Middle frontal gyrus (tissue), 1 donor: ENCODE measurements at regions not wholly inside any gene's neighbourhood (a gene's known extent, or its start where the extent isn't known, plus 50 kb on each side); places are given as distances from the start of the nearest gene placed in this dataset.

Source experiments
- DNase-seq: peaks from one replicate; pipeline ENCODE4 v3.0.0-alpha.2; 2015; ENCODE audit warnings: low spot score; ENCODE audit errors: extremely low spot score

DNA sequence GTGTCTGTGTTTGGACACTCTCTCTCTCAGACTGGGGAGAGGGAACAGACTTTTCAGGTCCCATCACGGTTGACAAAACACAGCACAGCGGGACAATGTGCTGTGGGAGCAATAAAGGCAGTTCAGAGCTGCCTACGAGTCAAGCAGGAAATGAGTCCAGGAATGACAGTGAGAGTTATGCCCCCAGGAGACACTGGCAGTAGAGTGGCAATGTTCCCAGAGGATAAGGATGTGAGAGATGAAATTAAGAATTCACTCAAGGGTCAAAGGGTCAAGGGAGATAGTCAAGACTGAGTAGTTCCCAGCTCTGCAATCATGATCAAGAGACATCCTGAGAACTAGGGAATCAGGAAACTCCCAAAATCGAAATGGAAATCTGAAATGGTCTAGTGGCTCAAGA, 156.1 kb downstream of the LURAP1L start:
- no peak for DNase-seq

DNA sequence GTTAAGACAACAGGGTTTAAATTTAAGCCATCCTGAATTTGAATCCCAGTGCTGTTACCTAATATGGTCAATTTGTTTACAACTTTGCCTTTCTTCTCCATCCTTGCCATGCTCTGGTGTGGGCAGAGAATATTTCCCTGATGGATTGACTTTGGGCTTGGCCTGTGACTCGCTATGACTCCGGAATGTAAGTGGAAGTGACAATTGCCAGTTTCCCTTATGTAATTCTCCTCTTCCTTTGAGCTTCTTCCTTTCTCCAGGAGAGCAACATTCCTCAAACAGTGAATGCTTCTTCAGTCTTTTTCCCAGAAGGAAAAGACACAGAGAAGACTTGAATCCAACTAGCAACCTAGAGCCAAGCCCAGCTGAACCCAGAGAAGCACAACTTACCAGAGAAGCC, 159.1 kb downstream of the LURAP1L start:
- no peak for DNase-seq

DNA sequence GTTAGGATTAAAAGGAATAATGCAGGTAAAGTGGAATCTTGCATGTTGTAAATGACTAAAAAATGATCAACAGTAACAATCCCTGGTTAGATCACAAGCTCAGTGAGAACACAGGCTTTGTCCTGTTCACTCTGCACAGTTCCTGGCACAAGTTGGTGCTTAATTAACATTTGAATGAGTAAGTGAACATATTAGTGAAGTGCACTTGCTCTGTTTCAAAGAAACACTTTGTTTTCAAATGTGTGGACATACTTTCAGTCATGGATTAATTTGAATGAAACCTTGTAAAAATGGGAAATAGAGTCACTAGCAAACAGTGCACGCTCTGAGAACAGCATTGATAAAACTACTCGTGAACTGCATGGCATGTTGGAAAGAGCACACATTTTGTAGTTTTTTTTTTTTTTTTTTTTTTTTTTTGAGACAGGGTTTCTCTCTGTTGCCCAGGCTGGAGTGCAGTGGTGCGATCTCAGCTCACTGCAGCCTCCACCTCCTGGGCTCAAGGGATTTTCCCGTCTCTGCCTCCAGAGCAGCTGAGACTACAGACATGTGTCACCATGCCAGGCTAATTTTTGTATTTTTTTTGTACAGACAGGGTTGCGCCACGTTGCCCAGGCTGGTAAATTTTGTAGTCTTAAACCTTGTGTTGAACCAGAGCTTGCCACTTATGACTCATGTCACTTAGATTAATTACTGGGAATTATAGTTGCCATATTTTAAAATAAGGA, 159.9 kb downstream of the LURAP1L start:
- no peak for DNase-seq

DNA sequence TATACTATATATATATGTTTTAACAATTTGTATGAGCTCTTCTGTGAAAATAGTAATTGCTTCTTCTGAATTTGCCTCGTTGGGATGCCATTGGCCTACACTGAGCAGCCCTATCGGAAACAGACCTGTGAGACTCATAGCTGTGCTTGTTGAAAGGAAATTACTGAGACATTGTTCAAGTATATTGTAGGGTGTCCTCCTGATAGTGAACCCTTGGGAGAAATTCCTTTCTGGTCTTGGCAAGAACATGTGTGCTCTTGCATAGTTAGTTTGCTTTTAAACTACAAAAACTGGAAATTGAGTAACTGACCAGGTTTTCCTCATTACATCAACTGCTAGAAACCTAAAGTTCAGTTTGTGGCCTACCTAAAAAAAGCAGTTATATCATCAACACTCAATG, 160.9 kb downstream of the LURAP1L start:
- no peak for DNase-seq

DNA sequence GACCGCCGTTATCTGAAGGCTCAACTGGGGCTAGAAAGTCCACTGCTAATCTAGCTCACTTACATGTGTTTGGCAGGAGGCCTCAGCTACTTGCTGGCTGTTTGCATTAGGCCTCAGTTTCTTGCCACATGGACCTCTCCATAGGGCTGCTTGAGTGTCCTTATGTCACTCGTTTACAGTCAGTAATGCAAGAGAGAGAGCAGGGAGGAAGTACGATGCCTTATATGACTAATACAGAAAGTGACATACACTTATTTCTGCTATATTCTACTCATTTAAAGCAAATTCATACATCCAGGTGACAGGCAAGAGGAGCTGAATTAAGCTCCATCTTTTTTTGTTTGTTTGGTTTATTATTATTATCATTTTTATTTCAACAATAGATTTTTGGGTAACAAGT, 179.6 kb downstream of the LURAP1L start:
- DNase-seq, result no peak

DNA sequence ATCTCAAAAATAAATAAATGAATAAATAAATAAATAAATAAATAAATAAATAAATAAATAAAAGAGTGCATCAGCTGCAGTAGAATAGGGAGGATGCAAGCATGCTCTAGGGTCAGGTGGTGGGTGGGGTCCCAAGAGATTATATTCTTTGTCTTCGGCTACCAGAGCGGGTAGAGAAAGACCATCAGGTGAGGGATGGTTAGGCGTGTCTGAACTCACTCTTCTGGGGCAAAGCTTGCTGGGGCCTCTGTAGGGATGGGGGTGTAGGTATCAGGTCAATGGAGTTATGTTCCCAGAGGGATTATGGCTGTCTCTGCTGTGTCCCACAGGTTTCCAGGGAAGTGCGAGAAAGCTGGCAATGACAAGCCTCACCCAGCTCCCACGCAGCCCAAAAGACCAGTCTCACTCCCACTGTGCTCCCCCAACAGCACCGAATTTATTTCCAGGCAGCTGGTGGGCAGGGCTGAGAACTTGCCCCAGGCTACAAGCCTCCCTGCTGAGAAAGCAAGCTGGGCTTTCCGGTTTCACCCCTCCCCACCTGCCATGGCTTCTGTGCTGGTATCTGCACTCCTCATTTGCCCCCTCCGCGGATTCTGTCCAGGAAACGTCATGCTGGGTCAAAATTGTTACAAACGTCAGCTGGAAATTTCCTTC, 180.8 kb downstream of the LURAP1L start:
- DNase-seq, result no peak

DNA sequence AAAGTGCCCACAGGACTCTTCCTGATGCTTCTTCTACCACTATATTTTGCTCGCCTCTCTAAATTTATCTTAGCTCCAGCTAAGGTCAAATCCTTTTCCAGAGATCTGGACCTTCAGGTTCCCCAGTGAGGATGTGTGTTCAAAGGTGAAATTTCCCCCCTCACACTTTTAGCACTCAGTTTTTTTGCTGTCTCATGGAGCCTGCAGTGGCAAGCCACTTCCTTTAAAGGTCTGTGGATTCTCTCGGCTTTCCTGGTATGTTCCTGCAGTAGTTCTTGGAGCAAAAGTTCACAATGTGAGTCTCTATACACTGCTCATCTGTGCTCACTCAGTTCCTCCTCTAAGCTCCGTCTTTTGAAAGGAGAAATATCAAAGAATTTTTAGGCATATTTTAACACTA, 181.4 kb downstream of the LURAP1L start:
- no peak for DNase-seq

DNA sequence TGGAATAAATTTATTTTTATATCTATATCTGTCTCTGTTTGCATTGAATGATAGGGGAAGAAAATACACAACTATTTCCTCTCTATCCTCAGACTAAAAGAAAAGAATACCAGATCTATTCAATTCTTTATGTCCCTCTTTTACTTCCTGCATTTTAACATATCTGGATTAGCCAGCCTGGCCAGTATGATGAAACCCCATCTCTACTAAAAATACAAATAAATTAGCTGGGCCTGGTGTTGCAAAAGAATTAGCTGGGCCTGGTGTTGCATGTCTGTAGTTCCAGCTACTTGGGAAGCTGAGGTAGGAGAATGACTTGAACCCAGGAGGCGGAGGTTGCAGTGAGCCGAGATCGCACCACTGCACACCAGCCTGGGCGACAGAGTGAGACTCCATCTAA, 182.0 kb downstream of the LURAP1L start:
- DNase-seq, result no peak

DNA sequence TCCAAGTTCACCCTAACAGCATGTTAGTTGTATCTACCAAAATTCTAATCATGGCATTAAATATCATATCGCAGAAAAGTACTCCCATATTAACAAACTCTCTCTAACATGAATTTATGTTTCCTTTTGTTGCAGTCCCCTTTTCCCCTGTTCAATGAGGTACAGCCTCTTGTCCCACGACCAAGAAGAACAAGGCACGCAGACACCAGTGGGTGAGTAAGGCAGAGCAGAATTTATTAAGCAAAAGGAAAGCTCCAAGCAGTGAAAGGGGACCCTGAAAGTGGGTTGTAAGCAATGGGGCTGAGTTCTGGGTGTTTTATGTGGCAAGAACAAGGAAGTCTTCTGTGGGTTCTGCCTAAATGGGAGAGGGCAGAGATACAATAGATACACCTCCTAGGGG, 183.5 kb downstream of the LURAP1L start:
- DNase-seq, result no peak

DNA sequence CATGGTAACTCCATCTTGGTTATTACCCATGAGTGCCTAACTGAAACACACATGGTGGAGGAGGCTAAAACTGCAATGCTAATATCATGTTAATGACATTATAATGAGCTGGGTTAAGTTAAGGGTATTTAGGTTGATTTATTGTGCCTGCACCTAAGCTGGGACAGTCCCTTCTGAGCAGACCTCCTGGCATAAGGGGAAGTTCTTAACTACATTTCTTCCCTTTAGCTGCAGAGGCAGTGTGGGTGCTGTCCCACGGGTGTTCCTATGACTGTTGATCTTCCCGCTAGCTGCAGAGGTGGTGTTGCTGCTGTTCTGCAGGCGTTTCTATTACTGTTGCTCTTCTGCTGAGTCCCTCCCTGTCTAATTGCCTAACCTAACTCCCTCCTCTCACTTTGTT, 183.9 kb downstream of the LURAP1L start:
- no peak for DNase-seq

DNA sequence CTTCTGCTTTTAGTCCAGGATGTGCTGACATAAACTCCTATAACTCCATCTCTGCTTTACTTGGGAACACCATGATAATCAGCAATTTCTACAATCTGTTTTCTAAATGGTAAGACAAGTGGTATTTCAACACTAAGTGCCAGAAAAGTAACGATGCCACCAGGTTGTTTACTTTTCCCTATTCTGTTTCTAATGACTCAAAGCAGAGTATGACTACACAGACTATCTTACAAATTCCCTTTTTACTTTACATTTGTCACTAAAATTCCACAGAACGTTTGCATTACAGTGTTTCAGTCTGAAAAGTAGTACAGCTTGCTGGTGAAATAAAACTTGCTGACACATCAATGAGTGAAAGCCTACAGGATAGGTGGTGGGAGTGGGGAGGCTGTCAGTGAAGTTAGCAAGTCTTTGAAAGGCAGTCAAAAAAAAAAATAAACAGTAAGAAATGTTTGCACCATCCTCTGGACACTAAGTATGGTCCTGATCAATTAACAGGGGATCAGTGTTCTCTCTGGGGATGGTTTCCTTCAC, 186.5 kb downstream of the LURAP1L start:
- DNase-seq, result no peak

DNA sequence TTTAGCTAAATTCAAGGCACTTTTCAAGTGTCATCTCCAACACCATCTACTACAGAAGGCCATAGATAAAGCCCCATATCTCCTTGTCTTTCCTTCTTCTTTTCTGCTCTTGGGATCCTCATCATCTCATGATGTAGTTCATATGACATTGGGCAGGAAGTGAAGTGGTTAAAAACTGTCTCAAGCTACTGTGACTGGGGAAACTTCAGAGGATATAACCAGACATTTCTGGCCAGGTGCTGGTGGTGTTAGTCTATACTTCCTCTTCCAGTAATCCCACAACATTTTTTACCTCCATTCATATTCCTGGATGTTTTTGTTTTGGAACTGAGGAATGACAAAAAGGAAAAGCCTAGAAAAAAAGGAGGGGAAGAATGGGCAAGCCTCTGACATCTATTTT, 188.7 kb downstream of the LURAP1L start:
- no peak for DNase-seq

DNA sequence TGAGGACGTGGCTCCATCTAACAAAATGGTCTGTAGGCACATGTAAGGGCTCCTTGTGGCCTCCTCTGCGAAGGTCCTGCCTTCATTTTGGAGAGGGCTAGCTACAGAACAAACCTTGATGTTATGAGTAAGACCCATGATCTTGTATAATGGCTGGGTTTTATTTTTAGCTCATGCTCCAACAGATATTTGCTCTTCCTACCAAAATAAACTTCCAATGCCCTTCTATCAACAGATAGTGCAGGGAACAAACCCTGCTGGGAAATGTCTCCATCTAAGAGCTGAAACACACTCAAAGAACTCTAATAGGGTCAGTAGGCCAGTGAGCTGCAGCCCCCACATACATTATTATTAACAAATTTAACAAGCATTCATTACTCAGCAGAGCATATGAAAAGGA, 189.5 kb downstream of the LURAP1L start:
- no peak for DNase-seq

DNA sequence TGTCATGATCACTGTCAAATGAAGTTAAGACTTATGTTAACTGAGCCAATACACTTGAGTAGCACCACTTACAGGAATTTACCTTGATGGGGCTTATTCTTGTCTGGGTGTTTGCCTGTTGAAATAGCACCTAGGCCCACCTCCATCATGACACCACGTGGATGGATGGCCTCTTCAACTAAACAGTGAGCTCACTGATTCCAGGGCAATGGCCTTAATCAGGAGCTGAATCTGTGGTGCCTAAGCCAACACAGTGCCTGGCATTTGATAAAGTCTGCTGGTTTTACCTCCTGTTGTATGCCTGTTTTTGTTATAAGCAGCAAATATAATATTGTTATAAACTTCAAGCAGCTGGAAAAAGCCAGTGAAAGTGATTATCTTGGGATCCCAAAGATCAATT, 190.5 kb downstream of the LURAP1L start:
- no peak for DNase-seq

DNA sequence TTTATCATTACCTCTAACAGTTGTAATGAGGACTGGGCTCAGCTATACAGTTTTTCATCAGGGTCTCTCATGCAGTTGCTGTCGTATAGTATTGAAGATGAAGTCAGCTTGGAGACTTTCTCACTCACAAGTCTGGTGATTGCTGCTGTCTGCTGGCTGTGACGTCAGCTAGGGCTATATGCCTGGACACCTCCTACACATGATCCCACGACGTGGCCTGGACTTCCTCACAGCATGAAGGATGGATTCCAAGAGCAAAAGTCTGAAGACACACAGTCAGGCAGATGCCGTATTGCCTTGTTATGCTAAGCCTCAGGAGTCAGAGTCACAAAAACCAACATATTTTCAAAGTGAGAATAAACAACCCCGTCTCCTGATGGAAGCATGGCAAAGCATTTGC, 193.3 kb downstream of the LURAP1L start:
- no peak for DNase-seq

DNA sequence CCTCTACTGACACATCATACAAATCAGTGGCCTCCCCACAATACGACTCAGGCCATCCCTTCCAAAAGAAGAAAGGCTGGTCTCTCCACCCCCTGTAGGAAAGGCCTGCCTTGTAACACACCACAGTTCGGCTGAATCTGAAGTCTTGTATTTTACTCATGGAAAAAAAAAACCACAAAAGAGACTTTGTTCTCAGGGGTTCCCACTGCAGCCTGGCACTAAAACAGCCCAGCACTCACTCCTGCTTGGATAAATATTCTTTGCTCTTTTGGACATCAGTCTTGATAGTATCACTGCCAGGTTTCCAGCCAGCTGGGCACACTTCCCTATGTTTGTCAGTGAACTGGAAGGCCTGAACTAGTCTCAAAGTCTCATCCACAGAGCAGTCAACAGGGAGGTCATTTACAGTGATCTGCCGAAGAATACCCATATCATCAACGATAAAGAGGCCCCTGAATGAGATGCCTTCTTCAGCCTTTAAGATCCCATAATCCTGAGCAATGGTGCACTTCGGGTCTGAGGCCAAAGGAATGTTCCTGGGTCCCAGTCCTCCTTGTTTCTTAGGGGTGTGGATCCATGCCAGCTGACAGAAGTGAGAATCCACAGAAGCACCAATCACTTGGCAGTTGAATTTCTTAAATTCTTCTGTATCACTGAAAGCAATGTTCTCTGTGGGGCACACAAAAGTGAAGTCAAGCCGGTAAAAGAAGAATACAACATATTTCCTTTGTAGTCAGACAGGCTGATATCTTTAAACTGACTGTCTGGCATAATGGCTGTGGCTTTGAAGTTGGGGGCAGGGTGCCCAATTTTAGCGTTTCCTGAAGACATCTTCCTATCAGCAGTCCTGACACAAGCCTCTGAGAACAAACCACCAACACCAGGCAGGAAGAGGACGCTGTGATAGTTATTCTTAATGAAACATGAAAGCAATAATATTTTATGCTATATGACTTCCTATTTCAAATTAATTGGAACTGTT, 198.1 kb downstream of the LURAP1L start:
- no peak for DNase-seq

DNA sequence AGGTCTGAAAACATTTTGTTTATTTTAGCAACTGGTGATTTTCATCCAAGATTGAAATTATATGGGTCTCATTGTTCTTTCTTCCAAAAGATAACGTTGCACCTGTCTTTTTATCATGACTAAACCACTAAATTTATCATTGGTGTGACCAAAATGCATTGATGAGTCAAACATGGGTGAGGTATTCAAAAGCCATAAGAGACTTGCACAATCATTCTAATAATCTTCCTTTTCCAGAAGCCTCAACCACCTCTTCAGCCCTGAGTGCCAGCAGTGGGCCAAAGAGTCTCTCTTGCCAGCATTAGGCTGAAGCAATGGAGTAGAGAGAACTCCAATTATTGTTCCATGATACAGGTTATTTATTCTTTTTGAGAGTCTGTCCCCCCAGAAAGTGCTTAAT, 198.9 kb downstream of the LURAP1L start:
- DNase-seq, result no peak

DNA sequence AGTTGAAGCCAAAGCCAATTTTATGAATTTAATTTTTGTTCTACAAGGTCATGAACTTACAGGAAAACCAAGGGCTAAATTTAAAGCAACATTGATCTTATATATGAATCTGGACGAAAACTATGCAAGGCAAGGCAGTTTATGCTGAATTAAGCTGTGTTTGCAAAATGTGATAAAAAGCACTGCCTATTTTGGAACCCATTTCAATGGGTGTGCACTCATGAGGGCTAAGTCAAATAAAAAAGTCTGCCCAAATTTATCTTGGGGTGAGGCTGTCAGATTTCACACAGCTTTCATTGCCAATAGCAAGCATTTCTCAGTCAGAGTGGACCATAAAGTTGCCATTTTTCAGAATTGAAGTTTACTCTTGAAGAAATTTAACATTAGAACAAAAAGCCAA, 199.9 kb downstream of the LURAP1L start:
- no peak for DNase-seq

DNA sequence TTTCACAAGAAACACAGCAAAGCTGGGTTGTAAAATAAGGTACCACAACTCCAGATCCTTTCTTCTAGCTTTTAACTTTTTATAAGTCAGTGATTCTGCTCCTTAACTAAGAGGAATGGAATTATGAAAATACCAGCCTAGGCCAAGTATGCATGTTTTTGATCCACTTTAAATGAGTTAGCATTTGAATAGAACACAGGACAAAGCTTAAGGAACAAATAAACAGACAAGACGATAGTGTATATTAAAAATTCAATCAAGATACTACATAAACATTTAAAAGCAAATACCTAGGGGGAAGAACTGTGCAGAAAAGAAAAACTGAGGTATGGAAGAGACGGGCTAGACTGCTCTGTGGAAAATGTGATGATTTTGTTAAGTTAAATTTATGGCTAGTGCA, 200.7 kb downstream of the LURAP1L start:
- DNase-seq, result no peak

DNA sequence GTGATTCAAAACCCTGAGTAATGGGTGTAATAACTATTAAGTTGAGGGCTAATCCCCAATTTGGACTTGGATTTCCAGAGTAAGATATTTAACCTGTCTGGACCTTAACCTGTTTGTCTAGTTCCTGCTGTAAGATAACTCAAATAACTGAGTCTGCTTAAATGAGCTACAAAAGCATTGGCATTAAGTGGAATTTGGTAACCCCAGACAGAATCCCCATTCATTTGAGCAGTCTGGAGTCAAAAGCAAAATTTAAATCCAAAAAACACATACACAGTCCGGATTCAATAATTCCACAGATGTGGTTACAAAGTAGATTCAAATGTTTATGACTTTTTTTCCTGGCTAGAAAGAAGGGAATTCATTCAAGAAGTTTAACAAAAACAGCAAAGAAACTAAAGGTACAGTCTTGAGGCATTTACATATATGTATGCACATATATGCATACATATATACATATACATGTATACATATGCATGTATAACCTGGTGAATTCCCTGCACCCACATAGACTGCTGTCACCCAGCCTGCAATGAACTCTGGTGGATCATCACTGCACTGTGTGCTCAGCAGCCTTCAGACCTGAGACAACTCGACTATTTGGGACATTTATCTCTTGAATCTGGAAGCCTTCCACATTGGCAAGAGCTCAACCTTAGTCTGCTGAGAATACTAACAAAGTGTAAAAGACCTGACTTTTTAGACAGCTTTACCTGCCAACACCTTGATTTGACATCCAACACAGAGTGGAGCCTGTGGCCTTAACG, 205.4 kb downstream of the LURAP1L start:
- no peak for DNase-seq

DNA sequence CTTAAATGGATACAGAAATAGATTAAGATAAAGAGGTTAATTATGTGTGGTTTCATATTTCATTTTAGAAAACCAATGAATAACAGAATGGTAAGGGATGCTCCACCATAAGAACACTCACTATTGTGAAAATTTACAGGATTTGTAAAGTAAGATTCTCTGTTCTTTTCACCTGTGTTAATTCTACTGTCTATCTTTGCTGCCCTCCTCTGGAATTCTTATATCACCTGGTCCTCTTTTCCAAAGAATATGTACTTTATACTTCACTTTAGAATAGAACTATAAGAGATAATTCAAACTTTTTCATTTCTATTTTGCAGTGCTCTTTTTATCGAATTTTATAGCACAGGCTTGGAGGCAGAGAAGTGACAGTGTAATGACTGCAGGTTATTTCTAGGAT, 213.4 kb downstream of the LURAP1L start:
- DNase-seq, result no peak
